SHP77 (cell line): ENCODE measurements at regions not wholly inside any gene's neighbourhood (a gene's known extent, or its start where the extent isn't known, plus 50 kb on each side); places are given as distances from the start of the nearest gene placed in this dataset.
"Not testable (repeated sequence)": the region's sequence is repeated elsewhere in the genome, so short reads cannot be mapped to it uniquely, and the experiment has no call there.

Experiments
- DNase-seq, 2 experiments: peaks; one replicate each; lab custom pipeline; 2025; lab: John Stamatoyannopoulos, UW

DNA sequence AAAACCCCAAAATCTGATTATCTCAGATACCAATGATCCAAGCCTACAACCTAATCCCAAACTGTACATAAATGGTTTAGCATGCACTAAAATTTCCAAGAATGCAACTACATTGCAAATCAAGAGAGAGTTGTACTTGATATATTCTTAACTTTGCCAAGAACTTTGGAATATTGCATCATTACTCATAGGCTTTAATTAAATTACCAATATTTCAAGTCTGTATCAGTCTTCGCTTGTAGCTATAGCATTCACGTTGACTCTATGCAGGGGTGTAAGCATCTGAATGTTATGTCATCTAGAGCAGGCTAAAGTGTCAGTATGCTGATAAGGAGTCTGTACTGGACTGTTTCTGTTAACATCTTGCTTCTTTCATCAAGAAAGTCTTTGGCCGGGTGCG is 56.3 kb downstream of the FOXI3 start:
- DNase-seq: no peak

DNA sequence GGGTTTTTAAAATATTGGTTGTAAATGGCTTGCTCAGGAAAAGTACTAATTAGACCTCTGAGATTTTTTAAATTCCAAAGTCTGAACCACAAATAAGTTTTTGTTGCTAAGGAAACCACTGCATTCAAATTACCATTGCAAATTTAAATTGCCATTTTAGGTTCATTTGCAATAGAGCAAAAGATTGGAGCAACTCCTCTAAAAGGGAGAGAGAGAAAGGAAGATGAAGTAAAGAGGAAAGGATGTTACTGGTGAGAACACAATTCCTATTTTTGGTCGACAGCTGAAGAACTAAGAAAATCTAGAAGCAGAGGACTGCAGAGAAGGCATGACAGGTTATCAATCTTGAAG is 74.9 kb downstream of the FOXI3 start:
- no peak for DNase-seq

DNA sequence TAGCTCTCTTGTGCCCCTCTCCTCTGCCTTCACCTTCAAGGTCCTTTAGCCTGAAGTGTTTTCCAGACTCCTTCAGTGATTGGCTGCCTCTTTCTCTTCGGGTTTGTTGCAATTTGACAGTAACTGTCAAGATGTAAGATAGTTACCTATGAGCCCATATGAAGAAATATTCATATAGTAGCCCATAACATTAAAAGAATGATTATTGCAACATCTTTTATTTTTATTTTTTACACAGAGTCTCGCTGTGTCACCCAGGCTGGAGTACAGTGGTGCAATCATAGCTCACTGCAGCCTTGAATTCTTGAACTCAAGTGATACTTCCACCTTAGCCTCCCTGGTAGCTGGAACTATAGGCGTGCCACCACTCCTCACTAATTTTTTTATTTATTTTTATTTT is 80.5 kb downstream of the FOXI3 start:
- DNase-seq: no peak

DNA sequence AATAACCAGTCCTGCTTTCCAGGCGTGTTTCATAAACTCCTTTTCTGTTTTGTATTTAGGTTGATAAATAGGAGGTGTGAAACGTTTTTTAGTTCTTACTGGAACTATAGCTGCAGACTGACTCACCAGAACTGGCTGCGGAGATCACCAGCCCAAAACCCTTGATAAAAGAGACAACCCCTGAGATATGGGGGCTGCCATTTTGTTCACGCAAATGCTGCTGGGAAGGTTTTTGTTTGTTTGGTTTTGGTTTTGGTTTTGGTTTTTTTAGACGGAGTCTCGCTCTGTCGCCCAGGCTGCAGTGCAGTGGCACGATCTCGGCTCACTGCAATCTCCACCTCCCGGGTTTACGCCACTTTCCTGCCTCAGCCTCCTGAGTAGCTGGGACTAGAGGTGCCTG is 87.1 kb downstream of the FOXI3 start:
- not testable (repeated sequence) for DNase-seq

DNA sequence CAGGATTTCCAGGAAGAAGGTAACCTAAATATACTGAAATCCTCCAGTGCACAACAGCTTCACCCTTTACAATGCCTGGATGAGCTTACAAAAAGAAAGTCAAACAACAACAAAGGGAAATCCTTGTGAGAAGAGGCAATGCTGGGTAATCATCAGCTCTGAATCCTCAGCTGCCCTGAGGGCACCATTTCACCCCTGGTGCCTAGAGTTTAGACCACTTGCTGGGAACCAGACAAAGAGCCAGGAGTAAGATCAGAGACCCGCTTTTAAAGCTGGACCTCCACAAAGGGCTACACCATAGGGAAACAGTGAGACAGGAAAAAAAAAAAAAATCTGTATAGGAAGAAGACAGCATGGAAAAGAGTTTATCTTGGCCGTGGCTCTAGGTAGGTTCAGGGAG is 97.0 kb downstream of the FOXI3 start:
- DNase-seq: no peak

DNA sequence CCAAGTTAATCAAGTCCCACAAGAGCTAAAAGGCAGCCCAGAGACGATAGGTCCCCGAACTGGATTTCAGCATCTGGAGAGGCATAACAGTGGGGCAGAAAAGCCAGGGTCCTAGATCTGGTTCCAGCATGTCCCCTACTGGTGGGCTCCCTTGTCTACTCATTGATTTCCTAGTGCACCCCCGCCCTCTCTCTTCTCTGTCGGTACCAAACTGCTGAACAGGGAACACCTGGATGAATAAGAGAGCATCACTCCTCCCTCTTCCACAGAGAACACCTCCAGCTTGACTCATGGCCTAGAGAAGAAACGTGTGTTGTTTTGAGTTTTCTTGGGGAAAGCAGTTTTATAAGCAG is 101.3 kb downstream of the FOXI3 start:
- DNase-seq: no peak

DNA sequence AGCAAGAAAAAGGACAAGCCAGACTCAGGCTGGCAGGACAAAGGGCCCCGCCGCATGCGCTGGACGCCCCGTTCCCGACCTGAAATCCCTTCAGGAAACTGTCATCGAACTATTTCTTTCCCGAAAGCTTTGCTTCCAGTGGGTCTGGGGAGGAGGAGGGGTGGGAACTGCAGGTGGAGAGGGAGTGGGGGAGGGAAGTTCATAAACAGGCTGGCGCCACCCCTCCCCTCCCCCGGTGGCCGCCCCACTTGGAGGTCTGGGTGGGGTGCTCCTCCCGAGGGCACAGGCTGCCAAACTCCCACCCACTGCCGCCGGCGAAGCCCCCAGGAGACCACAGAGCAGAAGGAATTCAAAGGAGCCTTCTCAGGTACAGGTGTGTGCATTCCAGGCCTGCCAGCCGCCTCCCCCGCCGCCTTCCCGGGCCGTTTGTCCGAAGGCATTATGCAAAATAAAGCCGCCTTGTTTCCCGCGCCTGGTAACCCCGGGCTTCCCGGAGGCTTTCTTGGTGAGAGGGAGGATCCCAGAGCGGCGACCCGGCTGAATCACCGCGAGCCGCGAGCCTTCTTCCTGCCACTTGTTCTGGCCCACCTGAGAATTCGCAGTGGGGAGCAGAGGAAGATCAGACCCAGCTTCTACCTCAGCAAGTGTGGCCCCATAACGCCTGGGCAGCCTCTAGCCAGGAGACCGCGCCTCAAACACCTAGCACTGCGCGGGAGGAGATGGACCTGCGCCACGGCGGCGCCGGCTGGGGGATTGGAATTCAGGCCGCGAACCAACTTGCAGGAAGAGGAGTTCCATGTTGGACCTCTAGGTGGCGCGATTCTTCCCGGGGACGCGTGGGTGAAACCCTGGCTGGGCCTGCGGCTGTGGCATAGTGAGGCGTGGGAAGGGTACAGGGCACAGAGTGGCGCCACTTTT is 101.9 kb downstream of the FOXI3 start:
- no peak for DNase-seq

DNA sequence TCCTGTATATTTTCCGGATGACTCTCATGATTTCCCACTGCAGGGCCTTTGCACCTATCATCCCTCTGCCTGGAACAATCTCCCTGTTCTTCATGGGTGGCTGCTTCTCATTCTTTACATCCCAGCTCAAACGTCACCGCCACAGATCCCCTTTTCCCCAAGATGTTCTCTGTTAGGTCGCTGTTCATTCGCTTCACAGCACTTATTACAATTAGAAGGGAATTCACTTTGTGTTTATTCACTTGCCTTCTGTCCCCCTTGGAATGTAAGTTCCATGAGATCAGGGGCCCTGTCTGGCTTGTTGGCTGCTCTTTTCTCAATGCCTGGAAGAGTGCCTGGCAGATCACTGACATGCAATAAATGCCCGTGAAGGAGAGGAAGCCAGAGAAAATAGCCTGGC is 106.7 kb downstream of the FOXI3 start:
- DNase-seq: no peak

DNA sequence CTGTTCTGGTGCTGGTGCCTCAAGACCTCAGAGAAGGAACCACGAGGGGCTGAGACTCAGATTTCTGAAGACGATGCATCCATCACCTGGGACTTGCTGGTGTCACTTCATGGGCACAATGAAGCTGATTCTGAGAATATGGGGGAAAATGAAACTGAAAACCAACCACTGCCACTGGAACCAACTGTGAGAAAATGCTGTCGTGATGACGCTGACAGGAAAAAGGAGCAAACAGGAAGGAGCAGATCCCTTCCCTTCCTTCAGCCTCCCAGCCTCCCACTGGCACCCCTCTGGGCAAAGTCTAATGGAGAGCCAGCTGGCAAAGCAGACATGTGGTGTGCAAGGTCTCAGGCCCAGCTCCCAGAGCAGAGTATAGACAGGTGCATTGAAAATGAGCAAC is 109.7 kb downstream of the FOXI3 start:
- DNase-seq: no peak

DNA sequence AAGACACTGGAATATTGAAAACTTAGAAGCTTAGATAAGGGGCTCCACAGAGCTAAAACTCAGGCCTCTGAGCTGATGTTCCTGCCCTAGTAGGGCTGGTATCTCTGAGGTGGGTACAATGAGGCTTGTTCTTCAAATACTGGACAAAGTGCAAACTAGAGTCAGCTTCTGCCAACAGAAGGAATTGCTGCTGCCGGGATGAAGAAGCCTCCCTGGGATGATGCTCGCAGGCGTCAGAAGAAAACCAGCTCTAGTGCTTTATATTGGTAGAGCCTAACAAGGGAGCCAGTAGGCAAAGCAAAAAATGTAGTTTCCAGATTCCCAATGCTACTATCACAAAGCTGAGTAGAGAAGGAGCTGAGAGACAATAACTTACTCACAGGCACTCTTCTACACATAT is 118.1 kb downstream of the FOXI3 start:
- DNase-seq: no peak

DNA sequence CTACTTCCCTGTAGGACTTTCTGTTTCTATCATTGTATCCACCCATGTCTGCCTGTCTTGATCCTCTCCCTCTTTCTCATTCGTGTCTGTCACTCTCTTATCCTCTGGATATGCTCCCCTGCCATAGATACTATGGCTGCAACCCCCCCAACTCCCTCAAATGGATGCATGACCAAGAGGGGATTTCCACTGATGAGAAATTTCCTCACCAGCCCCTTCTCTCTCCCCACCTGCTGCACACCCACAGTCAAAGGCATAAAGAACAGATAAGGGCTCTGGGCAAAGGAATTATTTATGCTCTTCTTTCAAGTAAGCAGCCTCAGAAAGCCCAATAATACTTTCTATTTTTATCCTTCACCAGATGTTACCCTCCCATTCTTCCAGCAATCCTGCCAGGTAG is 121.3 kb downstream of the FOXI3 start:
- DNase-seq: no peak

DNA sequence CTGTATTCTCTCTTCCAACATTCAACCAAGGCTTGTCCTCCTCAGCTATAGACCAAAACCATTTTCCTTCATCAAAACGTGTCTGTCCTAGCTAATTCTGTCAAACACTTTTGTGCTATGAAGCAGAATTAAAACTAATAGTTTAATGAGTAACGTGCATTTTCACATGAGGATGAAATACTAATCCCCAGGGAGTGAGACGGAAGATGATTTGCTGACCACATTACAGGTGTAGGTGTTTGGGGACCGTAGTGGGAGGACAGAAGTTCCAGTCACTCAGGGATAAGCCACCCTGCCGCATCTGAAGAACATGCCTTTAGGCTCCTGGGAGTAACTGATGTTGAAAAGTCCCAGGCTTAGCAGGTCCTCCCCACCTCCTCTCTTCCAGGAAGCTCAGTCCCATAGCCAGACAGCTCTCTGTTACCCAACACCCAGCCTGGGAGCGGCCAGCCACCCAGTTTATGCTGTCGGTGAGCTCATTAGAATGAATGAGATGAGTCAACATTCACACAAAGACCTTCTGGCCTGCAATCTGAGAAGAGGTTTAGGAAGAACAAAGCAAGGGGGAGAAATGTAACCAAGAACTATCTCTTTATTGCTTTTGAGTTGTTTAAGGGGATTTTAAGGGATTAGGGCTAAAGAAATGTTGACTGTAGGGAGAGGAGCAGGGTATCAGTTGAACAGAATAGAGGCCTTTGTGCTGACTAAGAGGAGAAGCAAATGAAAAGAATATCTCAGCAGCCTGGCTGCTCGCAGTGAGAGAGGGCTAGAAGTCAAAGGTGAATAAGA is 122.5 kb downstream of the FOXI3 start:
- peak; percentile 28 to 37 for DNase-seq

DNA sequence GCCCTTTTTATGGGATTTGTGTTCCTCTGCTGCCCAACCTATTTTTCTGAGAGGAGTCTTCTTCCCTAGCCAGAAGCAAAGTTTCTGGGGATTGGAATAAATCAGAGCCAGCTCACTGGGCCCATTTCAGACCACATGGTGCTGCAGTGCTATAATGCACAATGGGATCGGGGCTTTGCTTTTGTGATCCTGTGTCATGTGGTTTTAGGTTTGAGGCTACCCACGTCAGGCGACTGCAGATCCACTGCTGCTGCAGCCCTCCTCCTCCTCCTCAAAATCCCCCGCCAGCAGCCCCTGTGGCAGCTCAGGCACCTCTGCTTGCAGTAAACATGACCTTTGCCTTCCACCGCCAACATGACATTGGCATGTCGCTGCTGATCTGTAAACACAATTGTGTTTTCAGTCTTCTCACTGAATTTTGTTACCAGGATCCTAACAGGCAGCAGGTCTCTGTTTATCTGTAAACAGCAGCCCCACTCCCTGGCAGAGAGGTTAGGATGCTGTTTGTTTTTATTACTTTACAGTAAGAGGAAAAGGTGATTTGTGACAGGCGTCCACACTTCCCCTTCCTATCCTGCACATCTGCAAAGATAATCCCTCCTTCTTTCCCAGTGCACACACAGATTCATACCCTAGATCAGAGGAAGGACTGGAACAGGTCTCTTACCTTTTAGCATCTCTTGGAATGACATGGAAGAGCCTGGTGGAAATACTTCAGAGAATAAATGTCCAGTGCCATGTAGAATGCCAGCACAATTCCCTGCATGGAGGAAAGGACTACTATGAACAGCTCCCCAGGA is 130.8 kb downstream of the FOXI3 start:
- DNase-seq: no peak

DNA sequence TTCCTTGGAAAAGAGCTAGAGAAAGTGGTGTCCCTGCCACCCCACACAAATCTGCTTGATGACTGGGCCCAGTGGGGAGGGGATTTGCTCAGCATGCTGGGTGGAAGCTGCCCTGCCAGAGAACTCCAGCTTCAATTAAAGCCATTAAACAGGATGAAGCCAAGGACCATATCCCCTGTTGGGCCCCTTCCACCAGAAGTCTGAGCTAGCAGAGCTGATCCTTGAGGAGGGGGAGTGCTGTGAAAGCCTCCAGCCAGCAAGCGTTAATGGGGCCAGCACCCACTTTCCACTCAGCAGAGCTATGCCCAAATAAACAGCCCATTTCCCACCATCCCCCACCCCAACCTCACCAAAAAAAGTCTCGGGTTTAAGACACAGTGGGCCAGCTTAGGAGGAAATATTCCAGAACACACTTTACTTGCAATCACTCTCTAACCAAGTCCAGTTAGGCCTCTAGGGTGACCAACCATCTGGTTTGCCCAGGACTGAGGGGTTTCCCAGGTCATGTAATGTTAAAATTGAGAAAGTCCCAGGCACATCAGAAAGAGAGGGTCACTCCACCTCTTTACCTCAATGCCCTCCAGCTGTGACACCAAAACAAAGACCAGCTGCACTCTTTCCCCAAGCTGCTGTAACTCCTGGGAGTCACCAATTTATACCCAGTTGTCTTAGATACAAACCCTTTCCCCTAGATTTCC is 132.3 kb downstream of the FOXI3 start:
- DNase-seq: no peak

DNA sequence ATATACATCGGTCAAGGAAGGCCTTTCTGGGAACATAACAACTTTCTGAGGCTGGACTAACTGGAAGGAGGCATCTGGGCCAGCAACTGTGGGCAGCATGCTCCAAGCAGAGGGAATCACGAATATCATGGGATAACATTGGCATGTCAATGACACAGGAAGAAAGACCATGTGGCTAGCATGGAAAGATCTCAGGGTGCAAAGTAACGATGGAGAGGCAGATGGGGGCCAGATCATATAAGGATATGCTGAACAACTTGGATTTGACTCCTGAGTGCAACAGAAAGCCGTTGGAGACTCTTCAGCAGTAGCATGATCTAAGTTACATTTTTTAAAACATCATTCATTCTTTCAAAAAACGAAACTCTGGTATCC is 133.6 kb downstream of the FOXI3 start:
- DNase-seq: no peak

DNA sequence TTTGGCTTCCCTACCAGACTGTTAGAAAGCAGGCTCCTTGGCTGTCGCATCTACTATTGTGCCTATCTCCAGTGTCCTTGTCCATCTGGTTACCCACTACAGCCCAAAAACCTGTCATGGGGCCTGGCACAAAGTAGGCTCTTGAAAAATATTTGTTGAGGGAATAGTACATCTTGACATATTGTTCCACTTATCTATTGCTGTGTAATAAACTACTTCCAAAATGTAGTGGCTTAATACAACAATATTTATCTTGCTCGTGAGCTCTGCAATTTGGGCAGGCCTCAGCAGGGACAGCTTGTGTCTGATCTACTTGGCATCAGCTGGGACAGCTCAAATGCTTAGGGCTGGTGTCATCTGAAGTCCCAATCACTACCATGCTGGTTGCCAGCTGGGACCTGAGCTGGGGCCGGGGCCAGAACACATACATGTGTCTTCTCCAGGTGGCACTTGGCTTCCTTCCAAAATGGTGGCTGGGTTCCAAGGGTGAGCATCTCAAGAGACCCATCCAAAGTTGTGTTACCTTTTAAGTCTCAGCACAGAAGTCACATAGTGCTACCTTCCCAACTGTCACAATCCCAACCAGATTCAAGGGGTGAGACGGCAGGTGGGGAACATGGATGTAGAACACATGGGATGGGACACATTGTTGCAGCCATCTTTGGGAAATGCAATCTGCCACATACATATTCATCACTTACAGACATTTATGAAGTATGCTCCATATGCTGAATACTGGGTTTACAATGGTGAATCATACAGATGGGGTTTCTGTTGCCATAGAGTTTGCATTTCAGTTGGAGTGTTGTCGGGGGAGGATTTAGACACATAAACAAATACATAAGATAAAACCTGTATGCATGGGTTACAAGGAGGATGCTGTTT is 134.2 kb downstream of the FOXI3 start:
- no peak for DNase-seq

DNA sequence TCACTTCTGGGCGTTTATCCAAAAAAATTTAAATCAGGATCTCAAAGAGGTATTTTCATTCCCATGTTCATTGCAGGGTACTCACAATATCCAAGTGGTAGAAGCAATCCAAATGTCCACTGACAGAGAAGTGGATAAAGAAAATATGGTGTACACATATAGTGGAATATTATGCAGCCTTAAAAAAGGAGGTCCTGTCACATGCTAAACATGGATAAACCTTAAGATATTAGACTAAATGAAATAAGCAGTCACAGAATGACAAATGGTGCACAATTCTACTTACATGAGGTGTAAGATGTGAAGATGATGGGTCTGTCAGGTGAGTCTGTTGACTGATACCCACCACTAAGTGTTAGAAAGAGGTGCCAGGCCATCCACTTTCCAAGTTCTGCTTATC is 140.6 kb downstream of the THNSL2 start:
- DNase-seq: no peak

DNA sequence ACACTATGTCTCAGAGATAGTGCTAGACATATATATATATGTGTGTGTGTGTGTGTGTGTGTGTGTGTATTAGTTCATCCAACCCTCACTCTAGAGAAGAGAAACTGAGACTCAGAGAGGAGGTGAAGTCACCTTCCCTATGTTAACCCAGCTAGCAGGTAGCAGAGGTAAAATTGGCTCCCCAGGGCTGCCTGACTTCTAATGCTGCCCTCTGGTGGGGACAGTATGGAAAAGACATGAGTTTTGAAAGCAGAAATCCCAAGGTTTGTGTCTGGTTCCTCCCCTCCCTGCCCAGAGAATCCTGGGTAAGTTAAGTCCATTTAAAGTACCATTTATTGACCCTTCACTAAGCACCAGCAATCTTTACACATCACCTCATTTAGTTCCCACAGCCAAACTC is 137.7 kb downstream of the THNSL2 start:
- DNase-seq: peak; percentile 1 to 37

DNA sequence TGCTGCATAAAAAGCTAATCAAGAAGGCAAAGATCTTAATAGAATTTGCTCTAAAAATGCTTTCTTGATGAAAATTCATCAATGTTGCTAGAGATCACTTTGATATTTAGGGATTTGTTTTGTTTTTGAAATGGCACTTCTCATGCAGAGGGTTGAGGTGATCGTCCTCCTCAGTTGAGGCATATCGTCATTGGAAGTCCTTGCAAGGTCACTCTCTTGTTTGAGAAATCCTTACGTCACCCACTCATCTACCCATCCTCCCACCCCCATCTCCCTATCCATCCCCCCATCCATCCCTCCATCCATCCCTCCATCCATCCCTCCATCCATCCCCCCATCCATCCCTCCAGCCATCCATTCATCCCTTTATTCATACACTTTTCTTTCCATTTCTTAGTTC is 133.7 kb downstream of the THNSL2 start:
- no peak for DNase-seq

DNA sequence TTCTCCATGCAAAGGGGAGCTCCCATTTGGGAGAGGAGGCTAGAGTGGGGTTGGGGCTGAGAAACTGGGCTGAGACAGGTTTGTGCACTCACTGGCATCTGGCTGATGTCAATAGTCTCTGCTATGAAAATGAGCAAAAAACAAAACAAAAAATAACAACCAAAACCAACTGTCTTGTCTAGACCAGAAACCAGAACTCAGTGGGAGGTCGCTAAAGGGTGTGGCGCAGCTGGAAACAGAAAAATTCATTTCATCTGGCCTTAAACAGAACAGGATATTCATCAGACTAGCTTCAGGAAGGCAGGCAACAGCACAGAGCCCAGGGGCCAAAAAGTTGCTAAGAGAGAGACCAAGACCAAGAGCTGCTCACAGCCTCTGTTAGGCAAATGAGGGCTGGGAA is 126.1 kb downstream of the THNSL2 start:
- no peak for DNase-seq
